Heart left ventricle (tissue), 16 donors: ENCODE measurements at regions not wholly inside any gene's neighbourhood (a gene's known extent, or its start where the extent isn't known, plus 50 kb on each side); places are given as distances from the start of the nearest gene placed in this dataset.
A peak's percentile ranks its signal among the peaks of the same experiment; 100 is the strongest.

ENCODE experiments used
- ATAC-seq, 4 donors: fragments of 200-7000 bp; cut with Tn5 transposase; one replicate each; pipeline ENCODE4 v1.9.1; 2020 to 2022; ENCODE audit warnings: moderate library complexity in 4 of 4, mild to moderate bottlenecking in 3 of 4, moderate number of reproducible peaks in 1 of 4
- DNase-seq, 5 donors: peaks; one replicate each; pipeline ENCODE4 v3.0.0-alpha.2; 2020
- H3K27ac ChIP-seq, 12 donors: fragments of 200-600 bp; sonication (generic) in 4 of 12; one replicate each; pipeline versions ENCODE4 v1.5.0 to v1.8.0; 2016 to 2022; ENCODE audit warnings: mild to moderate bottlenecking in 2 of 12
- H3K27me3 ChIP-seq, 9 donors: fragments of 200-600 bp; sonication (generic) in 2 of 9; one replicate each; pipeline versions ENCODE4 v1.5.1 to v1.8.0; 2016 to 2022; ENCODE audit warnings: mild to moderate bottlenecking in 3 of 9
- H3K36me3 ChIP-seq, 9 donors: fragments of 200-600 bp; sonication (generic) in 2 of 9; one replicate each; pipeline versions ENCODE4 v1.5.0 to v1.8.0; 2018 to 2022; ENCODE audit warnings: mild to moderate bottlenecking in 2 of 9
- H3K4me1 ChIP-seq, 12 donors: fragments of 200-600 bp; sonication (generic) in 4 of 12; one replicate each; pipeline versions ENCODE4 v1.5.0 to v1.8.0; 2016 to 2022; ENCODE audit warnings: mild to moderate bottlenecking in 3 of 12
- H3K4me3 ChIP-seq, 12 donors: fragments of 200-600 bp; sonication (generic) in 4 of 12; one replicate each; pipeline versions ENCODE4 v1.5.0 to v1.8.0; 2017 to 2022; ENCODE audit warnings: mild to moderate bottlenecking in 9 of 12, moderate library complexity in 4 of 12
- H3K9me3 ChIP-seq, 12 donors: fragments of 200-600 bp; sonication (generic) in 4 of 12; one replicate each; pipeline versions ENCODE4 v1.5.0 to v1.8.0; 2016 to 2022; ENCODE audit warnings: mild to moderate bottlenecking in 1 of 12
- CTCF ChIP-seq, 12 donors: fragments of 200-600 bp; sonication (generic) in 4 of 12; IDR thresholded peaks; one replicate each; pipeline versions ENCODE4 v1.5.0 to v1.8.0; 2018 to 2022; ENCODE audit warnings: antibody characterized with exemption in 12 of 12, mild to moderate bottlenecking in 5 of 12
- POLR2A ChIP-seq, 2 donors: fragments of 450-650 bp; IDR thresholded peaks; one replicate each; pipeline ENCODE4 v1.6.1; 2017; ENCODE audit warnings: antibody characterized with exemption in 2 of 2, mild to moderate bottlenecking in 2 of 2, moderate library complexity in 2 of 2
- WGBS, 4 donors: extraction: QIAGEN DNeasy Blood & Tissue Kit in 2 of 4; methylation state at CpG; one replicate each; pipeline versions ENCODE4 v1.1.5 to v1.1.7; 2013 to 2018; 5-methylcytosine and 5-hydroxymethylcytosine counted together
- intact Hi-C, 10 donors: fragments of 100-400 bp; cut with DNase I; formaldehyde crosslinking; loops; one replicate each; pipeline versions ENCODE4 v1.11.1 to v1.14.2; 2022
- donor health status: ischemic (EF 13 %, LVEDD 7.1; RV severe dilation, severe dysfunction).
- donor health status: healthy with polysubstance abuse.
- donor health status: DM: no; HTN: yes; CAD: no.
- donor health status: DM: no; HTN: no; CAD: no.
- donor health status: ischemic (EF 25% LVEDD 6.9; RV normal size, moderate dysfunction).
- donor health status: ischemic (EF 25% LVEDD 5.7; RV mildly dilated, moderate dysfunction).
- donor health status: healthy.
- donor health status: DM: yes; HTN: yes; CAD: no.
- donor health status: ischemic (EF 35%, LVEDD 5.7; RV mildly dilated, moderate dysfunction).
- donor health status: nonischemic (EF 11% LVEDD 7.7; RV severe dilation, severe dysfunction).
- donor health status: DM: yes; HTN: yes; CAD: no.
- donor health status: PGD.
- donor health status: ischemic (EF 29% LVEDD 5.4; RV normal size, mild dysfunction).
- donor health status: nonischemic (EF 23%, LVEDD 6.1; RV moderate dilation, normal function).

- no peak overlapping the region for H3K27ac ChIP-seq
- no peaks in the 10 kb centered on the region for H3K9me3 ChIP-seq
- DNase-seq (no peak), ATAC-seq (no peak)
- peaks cover 0 to 17% (median 9%) of the 10 kb centered on the region in 12 donors for H3K4me1 ChIP-seq
- TF ChIP-seq POLR2A (IDR thresholded peaks at IDR 0.05) (no peak), CTCF (IDR thresholded peaks at IDR 0.05) (no peak)
- WGBS, 4 donors = 57 to 77% (median 72%) methylated on average over 1 of the region's 1 CpG
- no peaks in the 10 kb centered on the region for H3K36me3 ChIP-seq
- H3K4me3 ChIP-seq = no peak overlapping the region
- H3K27me3 ChIP-seq = no peaks in the 10 kb centered on the region
- intact Hi-C loops = no loop called here
These were observed 316.7 kb upstream of the SLC7A11 start for GRCh38 chr4:138558886-138559285.

- Histone ChIP-seq H3K27me3 (no peaks in the 10 kb centered on the region), H3K9me3 (peaks cover 0 to 3% (median 0%) of the 10 kb centered on the region in 12 donors), H3K4me1 (no peaks in the 10 kb centered on the region), H3K27ac (no peak overlapping the region), H3K4me3 (no peak overlapping the region), H3K36me3 (no peaks in the 10 kb centered on the region)
- 95 to 100% (median 97%) methylated on average over 1 of the region's 1 CpG for whole genome bisulfite sequencing, 4 donors
- ATAC-seq (no peak), DNase-seq (no peak)
- TF ChIP-seq CTCF (IDR thresholded peaks at IDR 0.05) = peak in 2 of 12 donors; percentile 9 to 18
- TF ChIP-seq POLR2A (IDR thresholded peaks at IDR 0.05) = no peak
- intact Hi-C loops = no loop called here
These were observed 313.4 kb upstream of the SLC7A11 start for GRCh38 chr4:138555584-138555983.

- TF ChIP-seq CTCF (IDR thresholded peaks at IDR 0.05) (no peak), POLR2A (IDR thresholded peaks at IDR 0.05) (no peak)
- Histone ChIP-seq H3K9me3 (peaks cover 0 to 3% (median 0%) of the 10 kb centered on the region in 12 donors), H3K36me3 (no peaks in the 10 kb centered on the region), H3K4me1 (no peaks in the 10 kb centered on the region), H3K27ac (no peak overlapping the region), H3K4me3 (no peak overlapping the region), H3K27me3 (no peaks in the 10 kb centered on the region)
- 91 to 97% (median 92%) methylated on average over 5 of the region's 5 CpGs for WGBS, 4 donors
- no peak for DNase-seq
- intact Hi-C loops = no loop called here
- no peak for ATAC-seq
These were observed 313.0 kb upstream of the SLC7A11 start for GRCh38 chr4:138555108-138555507.

- no peaks in the 10 kb centered on the region for H3K4me1 ChIP-seq
- no peak for TF ChIP-seq CTCF (IDR thresholded peaks at IDR 0.05)
- no peak for TF ChIP-seq POLR2A (IDR thresholded peaks at IDR 0.05)
- intact Hi-C loops = no loop called here
- H3K4me3 ChIP-seq = no peak overlapping the region
- H3K27me3 ChIP-seq = no peaks in the 10 kb centered on the region
- DNase-seq = no peak
- WGBS, 4 donors = 61 to 95% (median 91%) methylated on average over 13 to 49 of the region's 49 CpGs
- no peak overlapping the region for H3K27ac ChIP-seq
- peaks cover 0 to 3% (median 0%) of the 10 kb centered on the region in 12 donors for H3K9me3 ChIP-seq
- ATAC-seq = no peak
- H3K36me3 ChIP-seq = no peaks in the 10 kb centered on the region
These were observed 311.1 kb upstream of the SLC7A11 start for GRCh38 chr4:138553001-138553845.
